ENCODE measurements at regions not wholly inside any gene's neighbourhood (a gene's known extent, or its start where the extent isn't known, plus 50 kb on each side); places are given as distances from the start of the nearest gene placed in this dataset.

DNA sequence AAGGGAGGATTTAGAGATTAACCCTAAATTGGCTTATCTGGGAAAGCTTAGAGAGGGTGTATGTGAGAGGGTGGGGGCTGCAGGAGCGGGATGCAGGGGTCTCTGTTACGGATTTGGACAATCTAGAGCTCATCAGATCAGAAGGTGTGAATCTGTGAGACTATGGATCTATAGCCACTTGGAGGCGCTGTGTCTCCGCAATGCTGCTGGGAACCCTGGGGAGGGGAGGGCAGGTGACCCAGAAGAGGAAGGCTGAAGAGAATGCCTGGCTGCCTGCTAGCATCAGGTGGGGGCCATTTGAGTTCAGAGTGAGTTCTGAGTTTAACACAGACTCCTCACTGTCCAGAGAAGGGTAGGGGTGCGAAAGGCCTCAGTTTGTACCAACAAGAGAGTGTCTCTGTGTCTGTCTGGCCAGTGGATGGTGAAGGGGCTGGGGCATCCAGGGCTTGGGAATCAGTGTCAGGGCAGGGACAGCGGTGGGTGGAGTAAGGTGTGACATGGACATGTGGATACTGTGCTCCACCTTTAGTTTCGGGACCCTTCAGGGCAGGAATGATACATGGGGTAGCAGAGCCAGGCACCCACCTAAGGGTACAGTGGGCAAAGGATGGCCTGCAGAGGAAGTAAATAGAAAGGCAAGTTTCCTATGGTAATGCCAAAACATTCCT lies 187.3 kb upstream of the PRSS58 start:
- TF ChIP-seq POLR2A (IDR thresholded peaks at IDR 0.05) = no peak
- TF ChIP-seq CTCF (IDR thresholded peaks at IDR 0.05) = no peak

Data from testis (tissue), 2 donors.